ENCODE measurements at regions not wholly inside any gene's neighbourhood (a gene's known extent, or its start where the extent isn't known, plus 50 kb on each side); places are given as distances from the start of the nearest gene placed in this dataset.

GRCh38 chr7:88522771-88523293, 216.1 kb upstream of the STEAP4 start:
- no peak overlapping the region for H3K27ac ChIP-seq (ENCODE audit: extremely low read depth, low read depth, low read length)
- H3K4me1 ChIP-seq (ENCODE audit: control insufficient read depth, insufficient read depth, low read length) = no peaks in the 10 kb centered on the region
- CTCF ChIA-PET = no interaction called here
- TF ChIP-seq ZNF660 (tag by site-specific recombination; IDR thresholded peaks at IDR 0.05) (no peak), ZNF148 (tag by site-specific recombination; IDR thresholded peaks at IDR 0.05; ENCODE audit: borderline replicate concordance) (no peak), ZSCAN5A (tag by site-specific recombination; IDR thresholded peaks at IDR 0.05) (no peak), ZNF639 (tag by site-specific recombination; IDR thresholded peaks at IDR 0.05) (no peak), ZNF561 (tag by site-specific recombination; IDR thresholded peaks at IDR 0.05; ENCODE audit: borderline replicate concordance) (no peak), ZNF558 (tag by site-specific recombination; IDR thresholded peaks at IDR 0.05) (no peak), ZNF37A (tag by site-specific recombination; IDR thresholded peaks at IDR 0.05) (no peak), ZNF792 (tag by site-specific recombination; IDR thresholded peaks at IDR 0.05) (no peak), ZNF121 (tag by site-specific recombination; IDR thresholded peaks at IDR 0.05) (no peak), ZNF776 (tag by site-specific recombination; IDR thresholded peaks at IDR 0.05; ENCODE audit: borderline replicate concordance) (no peak), ZNF623 (tag by site-specific recombination; IDR thresholded peaks at IDR 0.05) (no peak), ZNF324 (tag by site-specific recombination; IDR thresholded peaks at IDR 0.05) (no peak), ZNF302 (tag by site-specific recombination; IDR thresholded peaks at IDR 0.05; ENCODE audit: low read depth) (no peak), ZNF521 (tag by site-specific recombination; IDR thresholded peaks at IDR 0.05) (no peak), ZSCAN23 (tag by site-specific recombination; IDR thresholded peaks at IDR 0.05) (no peak), SETDB1 (IDR thresholded peaks at IDR 0.05; ENCODE audit: insufficient read length, low read length) (no peak), KLF1 (tag by site-specific recombination; IDR thresholded peaks at IDR 0.05) (no peak), PBX3 (CRISPR knock-in tag; IDR thresholded peaks at IDR 0.05) (no peak), ZNF169 (tag by site-specific recombination; IDR thresholded peaks at IDR 0.05) (no peak), HOXA7 (CRISPR knock-in tag; IDR thresholded peaks at IDR 0.05; ENCODE audit: borderline replicate concordance) (no peak)
- POLR2A ChIA-PET = no interaction called here
- no peak overlapping the region for H3K4me3 ChIP-seq (ENCODE audit: low read depth, low read length)
- no peaks in the 10 kb centered on the region for H3K9me3 ChIP-seq (ENCODE audit: control insufficient read depth, insufficient read depth, low read depth, low read length)
- H3K36me3 ChIP-seq (ENCODE audit: control insufficient read depth in 2 of 2, insufficient read depth in 1 of 2, low read length in 2 of 2) = no peaks in the 10 kb centered on the region

- Histone ChIP-seq H3K4me3 (ENCODE audit: low read depth, low read length) (no peak overlapping the region), H3K36me3 (ENCODE audit: control insufficient read depth in 2 of 2, insufficient read depth in 1 of 2, low read length in 2 of 2) (no peaks in the 10 kb centered on the region), H3K4me1 (ENCODE audit: control insufficient read depth, insufficient read depth, low read length) (no peaks in the 10 kb centered on the region), H3K9me3 (ENCODE audit: control insufficient read depth, insufficient read depth, low read depth, low read length) (no peaks in the 10 kb centered on the region), H3K27ac (ENCODE audit: extremely low read depth, low read depth, low read length) (no peak overlapping the region)
- ChIA-PET POLR2A (no interaction called here), CTCF (interaction anchor here (0.6 to 0.7 kb wide), 2 partner anchors 34 to 1850 kb away, joined by 3 read pairs; no protein-coding TSS in a partner anchor)
- TF ChIP-seq AEBP2 (tag by site-specific recombination; IDR thresholded peaks at IDR 0.05; ENCODE audit: borderline replicate concordance) = no peak
- TF ChIP-seq ZNF692 (tag by site-specific recombination; IDR thresholded peaks at IDR 0.05) = no peak
- no peak for TF ChIP-seq ZNF830 (tag by site-specific recombination; IDR thresholded peaks at IDR 0.05; ENCODE audit: low read depth)
- TF ChIP-seq FEZF1 (tag by site-specific recombination; IDR thresholded peaks at IDR 0.05) = no peak
- no peak for TF ChIP-seq ZNF274 (IDR thresholded peaks at IDR 0.05; ENCODE audit: low read length)
- TF ChIP-seq ZNF274 (tag by site-specific recombination; IDR thresholded peaks at IDR 0.05; ENCODE audit: borderline replicate concordance) = no peak
Measured at GRCh38 chr7:88516429-88516828, 209.7 kb upstream of the STEAP4 start.
